Islet of Langerhans (tissue), 1 donor: ENCODE measurements at regions not wholly inside any gene's neighbourhood (a gene's known extent, or its start where the extent isn't known, plus 50 kb on each side); places are given as distances from the start of the nearest gene placed in this dataset.
"Not testable (repeated sequence)": the region's sequence is repeated elsewhere in the genome, so short reads cannot be mapped to it uniquely, and the experiment has no call there.

Experiments
- FAIRE-seq: peaks from one replicate; lab custom pipeline; 2011; peaks lifted over from hg19 to GRCh38; lab: Jason Lieb, UNC

DNA sequence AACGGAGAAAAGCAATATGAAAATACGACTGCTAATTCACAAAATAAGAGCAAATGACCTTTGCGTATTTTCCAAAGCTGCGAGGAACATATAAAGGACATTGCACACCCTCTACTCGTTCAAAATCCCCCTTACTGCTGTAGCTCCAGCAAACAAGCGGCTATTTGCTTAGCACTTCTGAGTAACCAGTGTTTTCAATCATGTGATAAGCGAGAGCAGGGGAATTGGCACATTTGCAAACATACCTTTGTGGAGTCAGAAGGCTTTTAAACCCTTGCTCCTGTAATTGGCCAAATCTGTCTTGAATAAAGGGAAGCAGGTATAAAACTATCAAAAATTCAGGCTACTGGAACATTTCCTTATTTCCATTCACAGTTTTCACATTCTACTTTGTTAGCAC, 610.2 kb downstream of the UBE2NL start:
- no peak for FAIRE-seq

DNA sequence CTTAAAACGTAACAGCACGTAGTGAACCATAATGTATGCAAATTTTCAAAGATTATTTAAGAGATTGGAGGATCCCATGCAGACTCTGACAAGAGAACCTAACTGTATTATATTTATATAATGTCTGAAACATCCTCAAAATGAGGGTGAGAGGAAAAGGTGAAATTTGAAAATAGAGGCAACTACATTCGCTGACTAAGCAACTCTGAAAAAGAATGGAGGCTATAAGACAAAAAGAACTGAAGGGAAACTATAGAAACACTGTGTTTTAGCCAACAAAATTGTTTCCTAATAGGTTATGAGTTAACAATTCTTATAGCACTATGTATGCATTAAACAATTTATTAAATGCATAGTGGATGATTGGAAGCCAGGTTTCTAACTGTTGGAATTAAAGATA, 648.0 kb downstream of the UBE2NL start:
- no peak for FAIRE-seq

DNA sequence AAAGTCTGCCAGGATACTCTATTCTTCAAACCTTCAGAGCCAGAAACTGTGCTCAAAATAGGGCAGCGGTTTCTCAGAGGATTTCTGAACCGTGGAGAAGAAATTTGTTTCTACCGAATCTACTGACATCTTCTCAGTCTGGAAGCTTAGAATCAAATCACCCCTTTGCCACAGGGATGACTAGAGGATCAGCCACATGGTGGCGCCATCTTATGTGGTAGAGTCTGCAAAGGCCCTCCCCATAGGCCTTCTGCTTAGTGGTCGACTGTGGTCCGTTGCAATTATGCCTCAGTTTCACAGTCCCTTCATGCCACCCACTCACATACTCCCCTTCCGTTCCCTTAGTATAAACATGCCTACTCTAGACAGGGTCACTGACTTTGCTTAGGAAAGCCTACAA, 680.7 kb upstream of the SPANXN1 start:
- no peak for FAIRE-seq

DNA sequence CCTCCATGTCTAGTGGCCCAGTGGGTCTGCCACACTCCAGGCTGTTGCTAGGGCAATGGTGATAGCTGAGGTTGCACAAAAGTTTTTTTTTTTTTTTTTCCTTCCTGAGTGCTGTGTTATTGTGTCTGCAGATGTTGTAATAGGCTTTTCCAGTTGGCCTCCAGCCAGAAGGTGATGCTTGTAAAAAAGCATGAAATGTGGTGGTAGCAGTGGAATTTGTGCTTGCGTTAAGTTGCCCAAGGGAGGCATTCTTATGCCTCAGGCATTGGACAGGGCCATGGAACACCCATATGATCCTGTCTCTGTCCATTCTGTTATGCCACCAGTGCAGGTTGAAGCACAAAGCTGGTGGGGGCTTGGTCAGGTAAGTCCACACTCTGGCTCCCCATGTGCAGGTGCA, 660.5 kb upstream of the SPANXN1 start:
- FAIRE-seq: no peak

DNA sequence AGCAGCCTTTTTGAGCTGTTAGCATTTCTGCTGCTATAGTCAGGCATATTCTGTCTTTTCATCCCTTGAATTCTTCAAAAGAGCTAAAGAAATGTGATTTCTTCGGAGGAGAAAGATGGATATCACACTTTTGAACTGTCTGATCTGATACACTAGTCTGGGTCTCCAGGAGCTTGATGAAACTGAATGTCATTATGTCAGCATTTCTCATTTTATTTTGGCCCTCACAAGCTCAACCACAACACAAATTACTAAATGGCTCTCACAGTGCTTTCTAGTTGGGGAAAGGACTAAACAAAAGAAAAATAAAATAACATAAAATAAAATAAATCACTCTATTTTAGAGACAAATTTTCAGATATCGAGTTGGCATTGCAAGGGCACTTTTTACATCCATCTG, 655.3 kb upstream of the SPANXN1 start:
- no peak for FAIRE-seq

DNA sequence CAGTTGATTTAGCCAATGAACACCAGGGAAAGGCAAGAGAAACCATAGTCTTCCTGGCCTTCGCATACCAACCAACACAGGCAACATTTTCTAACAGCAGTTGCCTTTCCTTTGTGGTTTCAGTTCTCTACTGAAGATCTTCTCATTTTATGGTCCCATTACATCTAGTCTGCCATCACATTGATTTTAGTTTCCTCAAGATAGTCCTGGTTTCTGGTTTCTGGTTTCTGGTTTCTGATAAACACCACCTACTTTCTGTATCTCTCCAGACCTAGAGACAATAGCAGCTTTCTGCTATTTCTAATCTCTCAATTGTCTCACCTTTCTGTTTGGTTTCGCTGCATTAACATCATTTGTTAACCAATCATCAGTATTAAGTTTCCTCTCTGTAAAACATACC, 646.3 kb upstream of the SPANXN1 start:
- no peak for FAIRE-seq

DNA sequence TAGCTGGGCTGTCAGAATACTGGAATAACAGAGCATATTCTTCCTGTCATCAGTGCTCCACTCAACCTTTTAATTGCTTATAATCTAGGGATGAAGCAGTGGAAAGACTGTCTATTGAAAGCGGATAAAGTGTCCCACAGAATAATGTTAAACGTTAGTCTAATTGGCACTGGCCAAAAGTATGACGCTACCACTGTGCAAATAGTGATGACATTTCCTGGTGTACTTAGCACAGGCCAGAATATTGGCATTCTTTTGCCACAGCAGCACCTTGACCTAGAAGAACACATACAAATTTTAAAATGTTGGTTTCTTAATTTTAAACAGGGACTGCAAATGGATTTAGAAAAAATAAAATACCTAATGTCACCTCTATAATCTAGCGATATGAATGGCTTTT, 635.2 kb upstream of the SPANXN1 start:
- FAIRE-seq: no peak

DNA sequence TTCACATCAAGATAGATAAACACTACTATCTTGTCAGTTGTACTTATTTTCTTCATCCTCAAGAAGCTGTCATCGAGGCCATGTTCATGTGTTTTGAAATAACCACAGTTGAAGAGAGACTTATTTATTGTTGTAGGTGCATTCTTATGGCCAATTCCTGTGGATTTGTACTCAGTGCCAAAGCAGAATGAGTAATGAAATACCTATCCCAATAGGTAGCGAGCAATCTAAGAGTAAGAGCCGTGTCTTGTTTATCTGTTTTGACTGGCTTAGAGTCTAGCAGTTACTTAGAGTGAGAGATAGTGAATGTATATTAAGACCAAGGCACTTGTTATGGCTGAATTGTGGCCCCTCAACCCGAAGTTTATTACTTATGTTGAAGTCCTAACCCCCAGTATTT, 631.0 kb upstream of the SPANXN1 start:
- FAIRE-seq: no peak

DNA sequence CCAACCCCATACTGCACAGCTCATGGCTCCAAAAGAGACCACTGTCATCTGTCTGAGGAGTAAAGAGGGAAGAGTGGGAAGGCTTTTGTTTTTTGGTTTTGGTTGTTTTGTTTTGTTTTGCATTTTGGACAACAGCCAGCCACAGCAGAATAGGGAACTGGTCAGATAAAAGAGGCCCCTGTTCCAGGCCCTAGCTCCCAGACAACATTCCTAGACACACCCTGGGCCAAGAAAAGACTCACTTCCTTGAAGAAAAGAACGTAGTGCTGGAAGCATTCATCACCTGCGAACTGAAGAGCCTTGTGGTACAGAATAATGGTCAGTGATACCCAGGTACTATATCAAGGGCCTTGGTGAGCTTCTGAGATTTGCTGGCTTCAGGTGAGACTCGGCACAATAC, 619.4 kb upstream of the SPANXN1 start:
- FAIRE-seq: no peak

DNA sequence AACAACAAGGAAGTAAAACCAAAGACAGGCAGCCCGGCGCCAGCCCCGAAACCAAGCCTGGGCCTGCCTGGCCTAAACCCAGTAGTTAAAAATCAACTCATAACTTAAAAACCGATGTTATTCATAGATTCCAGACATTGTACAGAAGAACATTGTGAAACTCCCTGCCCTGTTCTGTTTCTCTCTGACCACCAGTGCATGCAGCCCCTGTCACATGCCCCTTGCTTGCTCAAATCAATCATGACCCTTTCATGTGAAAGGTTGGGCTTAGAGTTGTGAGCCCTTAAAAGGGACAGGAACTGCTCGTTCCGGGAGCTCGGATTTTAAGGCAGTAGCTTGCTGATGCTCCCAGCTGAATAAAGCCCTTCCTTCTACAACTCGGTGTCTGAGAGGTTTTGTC, 612.9 kb upstream of the SPANXN1 start:
- not testable (repeated sequence) for FAIRE-seq

DNA sequence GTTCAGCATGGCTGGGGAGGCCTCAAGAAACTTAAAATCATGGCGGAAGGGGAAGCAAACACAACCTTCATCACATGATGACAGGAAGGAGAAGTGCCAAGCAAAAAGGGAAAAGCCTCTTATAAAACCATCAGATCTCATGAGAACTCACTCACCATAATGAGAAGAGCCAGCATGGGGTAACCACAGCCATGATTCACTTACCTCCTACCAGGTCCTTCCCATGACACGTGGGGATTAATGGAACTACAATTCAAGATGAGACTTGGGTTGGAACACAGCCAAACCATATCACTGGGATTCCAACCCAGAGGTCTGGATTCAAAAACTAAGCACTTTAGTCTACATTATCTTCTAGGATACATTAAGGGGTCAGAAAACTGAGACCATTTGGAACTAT, 609.6 kb upstream of the SPANXN1 start:
- no peak for FAIRE-seq

DNA sequence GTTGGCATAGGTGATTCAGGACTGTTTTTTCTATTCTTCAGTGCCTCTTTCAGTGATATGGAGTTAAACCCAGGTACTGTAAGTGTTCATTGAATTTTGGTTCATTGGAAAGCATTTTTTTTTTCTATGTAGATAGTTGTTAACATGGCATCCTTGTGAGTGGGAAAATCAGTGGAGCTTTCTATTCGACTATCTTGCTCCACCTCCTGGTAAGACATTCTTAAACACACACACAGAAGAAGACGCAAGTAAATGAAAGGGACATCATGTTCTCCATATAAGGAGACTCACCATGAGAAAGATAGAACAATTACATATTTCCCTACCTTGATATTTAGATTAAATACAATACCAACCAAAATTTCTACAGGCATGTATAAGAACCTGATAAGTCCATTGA, 598.5 kb upstream of the SPANXN1 start:
- no peak for FAIRE-seq

DNA sequence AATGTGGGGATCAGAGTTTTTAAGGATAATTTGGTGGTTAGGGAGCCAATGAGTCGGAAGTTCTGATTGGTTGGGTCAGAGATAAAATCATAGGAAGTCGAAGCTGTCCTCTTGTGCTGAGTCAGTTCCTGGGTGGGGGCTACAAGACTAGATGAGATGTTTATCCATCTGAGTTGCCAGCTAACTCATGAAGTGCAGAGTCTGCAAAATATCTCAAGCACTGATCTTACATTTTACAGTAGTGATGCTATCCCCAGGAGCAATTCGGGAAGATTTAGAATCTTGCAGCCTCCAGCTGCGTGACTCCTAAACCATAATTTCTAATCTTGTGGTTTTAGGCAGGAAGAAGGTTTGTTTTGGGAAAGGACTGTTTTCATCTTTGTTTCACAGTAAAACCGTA, 565.8 kb upstream of the SPANXN1 start:
- no peak for FAIRE-seq

DNA sequence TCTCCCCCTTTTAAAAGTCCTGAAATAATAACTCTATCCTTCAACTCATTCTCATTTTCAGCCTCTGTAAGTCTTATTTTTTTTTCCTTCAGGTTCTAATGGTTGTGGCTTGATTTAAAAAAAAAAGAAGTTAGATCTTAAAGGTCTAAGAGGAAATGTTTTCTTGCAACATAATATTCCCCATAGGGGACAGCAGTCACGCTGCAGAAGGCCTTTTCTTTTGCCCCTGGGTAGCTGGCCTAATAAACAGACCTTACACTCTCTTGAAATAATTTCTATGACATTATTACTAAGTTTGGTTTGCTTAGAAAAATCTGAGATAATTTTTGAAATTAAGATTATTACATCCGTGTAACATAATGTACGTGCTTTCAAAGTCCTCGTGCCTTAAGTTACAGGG, 564.1 kb upstream of the SPANXN1 start:
- no peak for FAIRE-seq

DNA sequence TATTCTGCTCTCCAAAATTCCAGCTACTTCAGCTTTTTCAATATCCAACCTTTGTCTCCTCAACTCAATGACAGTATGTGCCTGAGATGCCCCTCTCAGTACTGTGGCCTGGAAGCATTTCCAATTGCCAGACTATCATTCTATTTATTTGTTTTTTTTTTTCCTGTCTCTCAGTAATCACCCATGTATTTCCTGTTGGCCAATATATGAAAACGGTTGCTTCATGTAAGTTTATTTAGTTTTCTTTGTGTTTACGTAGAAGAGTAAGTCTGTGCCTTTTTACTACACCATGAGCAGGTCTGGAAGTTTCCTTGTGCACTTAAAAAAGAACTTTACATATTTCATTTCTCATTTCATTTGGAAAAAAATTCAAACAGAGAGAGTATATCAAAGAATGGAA, 537.5 kb upstream of the SPANXN1 start:
- no peak for FAIRE-seq

DNA sequence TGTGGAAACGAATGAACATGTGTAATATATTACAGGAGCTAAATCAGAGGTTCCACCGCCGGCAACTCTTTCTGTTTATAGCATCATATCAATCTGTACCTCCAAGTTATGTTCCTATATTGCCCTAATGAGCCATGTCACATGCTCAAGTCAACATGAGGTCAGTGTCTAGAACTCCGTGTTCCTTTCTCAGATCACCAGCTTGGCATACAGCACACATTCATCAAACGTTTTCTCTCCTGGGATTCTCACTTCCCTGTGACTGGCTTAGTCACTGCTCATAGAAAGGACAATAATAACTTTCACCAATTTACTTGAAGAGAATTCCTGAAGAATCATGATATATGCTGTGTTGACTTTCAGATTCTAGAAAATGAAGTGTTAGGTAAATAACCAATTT, 532.0 kb upstream of the SPANXN1 start:
- FAIRE-seq: no peak

DNA sequence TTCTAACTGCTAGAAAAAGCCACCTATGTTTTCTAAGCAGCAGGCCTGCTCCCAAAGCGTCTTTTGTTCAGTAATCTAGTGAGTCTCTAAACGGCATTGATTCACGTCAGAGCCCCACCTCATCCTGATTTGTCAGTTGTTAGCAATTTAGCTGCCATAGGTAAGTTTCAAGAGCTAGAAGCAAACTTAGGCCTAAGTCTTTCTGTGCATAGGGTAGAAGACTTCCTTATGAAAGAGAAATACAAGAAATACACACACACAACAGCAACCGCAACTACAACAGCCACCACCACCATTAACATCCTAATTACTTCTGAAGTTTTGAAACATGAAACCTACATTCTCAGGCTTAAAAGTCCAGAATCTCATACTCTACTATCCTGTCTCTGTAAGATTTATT, 531.1 kb upstream of the SPANXN1 start:
- FAIRE-seq: no peak

DNA sequence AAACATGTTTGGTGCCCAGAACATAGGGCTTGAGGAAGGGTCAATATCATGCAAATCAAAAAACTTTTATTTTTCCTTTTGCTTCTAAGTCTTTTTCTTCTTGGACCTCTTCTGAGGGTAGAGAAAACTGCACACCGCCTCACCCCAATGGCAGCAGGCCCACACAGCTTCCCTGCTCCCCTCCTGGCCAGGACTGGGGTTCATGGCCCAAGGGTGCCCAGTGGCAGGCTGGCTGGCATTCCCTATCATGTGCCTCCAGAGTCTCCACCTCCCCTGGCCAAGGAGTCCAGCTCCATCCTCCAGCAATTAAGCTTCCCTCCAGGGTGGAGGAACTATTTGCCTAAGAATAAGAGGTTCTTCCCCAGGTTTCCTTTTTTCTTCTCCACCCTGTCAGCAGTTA, 529.6 kb upstream of the SPANXN1 start:
- FAIRE-seq: no peak

DNA sequence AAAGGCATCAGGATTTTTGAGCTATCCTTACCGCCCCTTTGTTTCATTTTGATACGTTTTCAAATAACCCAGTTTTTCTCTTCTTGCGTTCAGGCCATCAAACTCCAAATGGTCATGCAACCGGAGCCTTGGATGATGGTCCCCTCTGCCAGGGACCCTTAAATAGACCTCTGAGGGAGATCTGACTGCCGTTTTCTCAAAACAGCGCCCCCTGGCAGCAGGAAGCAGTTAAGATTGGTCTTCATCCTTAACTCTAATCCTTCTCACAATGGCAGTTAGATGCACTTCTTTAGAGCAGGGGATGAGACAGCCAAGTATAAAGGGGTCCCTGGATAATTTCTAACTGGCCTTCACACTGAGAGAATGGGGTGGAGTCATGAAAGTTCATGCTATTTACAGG, 525.0 kb upstream of the SPANXN1 start:
- no peak for FAIRE-seq

DNA sequence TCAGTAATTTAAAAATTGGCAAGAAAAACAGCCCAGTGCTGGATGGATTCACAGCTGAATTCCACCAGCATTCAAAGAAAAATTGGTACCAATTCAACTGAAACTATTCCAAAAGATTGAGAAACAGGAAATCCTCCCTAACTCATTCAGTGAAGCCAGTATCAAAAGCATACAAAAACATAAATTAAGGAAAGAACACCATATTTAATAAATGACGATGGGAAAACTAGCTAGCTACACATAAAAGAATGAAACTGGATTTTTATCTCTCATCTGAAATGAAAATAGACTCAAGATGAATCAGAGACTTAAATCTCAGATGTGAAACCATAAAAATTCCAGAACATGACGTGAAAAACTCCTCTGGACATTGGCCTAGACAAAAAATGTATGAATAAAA, 516.8 kb upstream of the SPANXN1 start:
- FAIRE-seq: no peak

DNA sequence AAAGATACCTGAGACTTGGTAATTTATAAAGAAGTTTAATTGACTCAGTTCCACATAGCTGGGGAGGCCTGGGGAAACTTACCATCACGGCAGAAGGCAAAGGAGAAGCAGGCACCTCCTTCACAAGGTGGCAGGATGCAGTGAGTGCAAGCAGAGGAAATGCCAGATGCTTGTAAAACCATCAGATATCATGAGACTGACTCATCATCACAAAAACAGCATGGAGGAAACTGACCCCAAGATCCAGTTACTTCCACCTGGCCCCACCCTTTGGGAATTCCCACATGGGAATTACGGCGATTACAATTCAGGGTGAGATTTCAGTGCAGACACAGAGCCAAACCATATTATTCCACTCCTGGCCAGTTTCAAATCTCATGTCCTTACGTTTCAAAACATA, 514.7 kb upstream of the SPANXN1 start:
- FAIRE-seq: no peak

DNA sequence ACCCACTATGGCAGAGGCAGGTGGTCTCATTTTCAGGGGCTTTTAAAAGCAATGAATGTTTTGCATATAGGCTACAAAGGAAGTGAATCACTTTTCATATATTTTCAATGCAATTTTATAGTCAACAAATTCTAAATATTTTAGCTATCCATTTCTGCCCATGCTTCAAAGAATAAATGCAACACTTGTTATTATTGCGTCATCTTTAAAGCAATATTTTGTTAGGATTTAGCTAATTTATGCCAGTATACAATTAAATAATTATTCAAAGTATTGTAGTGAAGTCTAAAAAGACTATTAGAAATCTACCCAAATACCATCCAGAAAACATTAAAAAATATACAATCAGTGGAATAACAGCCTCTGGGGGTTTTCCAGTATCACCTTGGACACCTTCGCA, 509.1 kb upstream of the SPANXN1 start:
- no peak for FAIRE-seq

DNA sequence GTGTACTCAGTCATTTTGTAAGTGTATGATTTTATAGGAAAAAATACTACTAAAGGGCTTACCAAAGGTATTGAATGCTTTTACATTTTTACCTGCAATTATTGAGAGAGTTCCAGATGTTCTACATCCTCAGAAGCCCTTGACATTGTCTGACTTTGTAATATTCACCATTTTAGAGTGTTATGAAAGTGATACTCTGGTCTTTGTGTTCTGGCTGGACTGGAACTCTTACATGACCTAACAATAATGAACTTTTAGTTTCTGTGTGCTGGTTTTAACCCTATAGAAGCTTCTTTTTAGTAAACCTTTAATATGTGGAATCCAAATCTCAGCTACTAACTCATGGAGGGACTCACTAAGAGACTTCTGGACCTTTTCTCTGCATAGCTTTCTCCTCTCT, 478.8 kb upstream of the SPANXN1 start:
- no peak for FAIRE-seq

DNA sequence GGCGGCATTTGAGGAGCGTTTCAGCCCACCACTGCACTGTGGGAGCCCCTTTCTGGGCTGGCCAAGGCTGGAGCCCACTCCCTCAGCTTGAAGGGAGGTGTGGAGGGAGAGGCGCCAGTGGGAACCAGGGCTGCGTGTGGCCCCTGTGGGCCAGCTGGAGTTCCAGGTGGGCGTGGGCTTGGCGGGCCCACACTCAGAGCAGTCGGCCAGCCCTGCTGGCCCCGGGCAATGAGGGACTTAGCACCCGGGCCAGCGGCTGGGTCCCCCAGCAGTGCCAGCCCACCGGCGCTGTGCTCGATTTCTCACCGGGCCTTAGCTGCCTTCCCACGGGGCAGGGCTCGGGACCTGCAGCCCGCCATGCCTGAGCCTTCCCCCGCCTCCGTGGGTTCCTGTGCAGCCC, 463.8 kb upstream of the SPANXN1 start:
- FAIRE-seq: not testable (repeated sequence)

DNA sequence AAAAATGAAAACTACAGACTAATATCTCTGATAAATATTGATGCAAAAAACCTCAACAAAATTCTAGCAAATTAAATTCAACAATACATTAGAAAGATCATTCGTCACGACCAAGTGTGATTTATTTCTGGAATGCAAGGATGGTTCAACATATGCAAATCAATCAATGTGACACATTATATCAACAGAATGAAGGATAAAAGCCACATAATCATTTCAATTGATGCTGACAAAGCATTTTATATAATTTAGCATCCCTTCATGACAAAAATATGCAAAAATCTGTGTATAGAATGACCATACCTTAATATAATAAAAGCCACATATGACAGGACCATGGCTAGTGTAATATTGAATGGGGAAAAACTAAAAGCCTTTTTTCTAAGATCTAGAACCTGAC, 457.2 kb upstream of the SPANXN1 start:
- no peak for FAIRE-seq

DNA sequence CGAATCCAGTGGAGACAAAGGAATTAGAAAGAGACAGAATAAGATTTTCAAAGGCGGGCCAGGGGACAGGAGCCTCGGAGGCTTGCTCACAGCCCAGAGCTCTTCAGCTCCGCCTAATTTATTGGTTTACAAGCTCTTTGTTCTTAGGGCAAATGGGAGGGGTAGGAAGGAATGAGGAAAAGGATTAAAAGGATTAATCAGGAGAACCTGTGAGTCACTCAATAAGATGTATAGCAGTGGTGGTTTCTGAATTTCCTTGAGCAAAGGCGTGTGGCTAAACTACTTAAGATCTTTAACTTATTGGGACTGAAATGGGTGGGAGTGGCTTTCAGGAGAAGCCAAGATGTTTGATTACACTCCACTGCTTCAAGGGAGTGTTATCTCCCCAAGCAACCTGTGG, 456.0 kb upstream of the SPANXN1 start:
- FAIRE-seq: no peak
